Mesothelial cell of epicardium (in vitro differentiated cells): ENCODE measurements at regions not wholly inside any gene's neighbourhood (a gene's known extent, or its start where the extent isn't known, plus 50 kb on each side); places are given as distances from the start of the nearest gene placed in this dataset.
"Not testable (repeated sequence)": the region's sequence is repeated elsewhere in the genome, so short reads cannot be mapped to it uniquely, and the experiment has no call there.

Experiments used
- DNase-seq, 2 experiments: peaks; one replicate each; pipeline ENCODE4 v3.0.0; 2021; ENCODE audit warnings: low spot score in 2 of 2; ENCODE audit not compliant: unreplicated experiment in 2 of 2
- H3K27ac Mint-ChIP-seq: 2 replicates; pipeline ENCODE4 v1.8.0; 2021; ENCODE audit warnings: mixed read lengths
- H3K27me3 Mint-ChIP-seq: 2 replicates; pipeline ENCODE4 v1.8.0; 2021; ENCODE audit warnings: low read depth, mixed read lengths
- H3K36me3 Mint-ChIP-seq: 2 replicates; pipeline ENCODE4 v1.8.0; 2021; ENCODE audit warnings: mixed read lengths
- H3K4me1 Mint-ChIP-seq: 2 replicates; pipeline ENCODE4 v1.8.0; 2021; ENCODE audit warnings: mixed read lengths
- H3K4me3 Mint-ChIP-seq: 2 replicates; pipeline ENCODE4 v1.8.0; 2021; ENCODE audit warnings: mild to moderate bottlenecking, moderate library complexity, mixed read lengths
- H3K9me3 Mint-ChIP-seq: 2 replicates; pipeline ENCODE4 v1.8.0; 2021; ENCODE audit warnings: mixed read lengths
- CTCF ChIP-seq: fragments of 200-600 bp; sonication (generic); IDR thresholded peaks from one replicate; pipeline ENCODE4 v1.5.0; 2021; ENCODE audit warnings: antibody characterized with exemption; ENCODE audit not compliant: unreplicated experiment

DNA sequence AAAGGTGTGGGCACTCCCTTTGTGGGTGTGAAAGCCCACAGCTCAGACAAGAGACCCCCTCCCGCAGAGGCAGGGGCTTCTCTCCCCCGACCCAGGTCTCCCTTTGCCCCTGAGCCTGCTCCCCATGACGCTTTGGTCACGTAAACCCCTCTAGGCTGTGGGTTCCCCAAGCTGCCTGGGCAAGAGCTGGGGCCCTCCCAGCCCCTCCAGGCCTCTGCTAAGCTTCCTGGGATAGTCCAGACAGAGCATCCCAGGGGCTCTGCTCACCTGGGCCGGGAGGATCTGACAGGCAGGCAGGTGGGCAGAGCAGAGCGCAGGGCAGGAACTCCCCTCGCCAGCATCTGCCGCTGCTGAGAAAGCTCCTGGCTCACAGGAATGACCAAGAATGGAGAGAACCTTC lies 177.3 kb downstream of the BANP start:
- Mint-ChIP-seq H3K27me3 (no peaks in the 10 kb centered on the region), H3K36me3 (no peaks in the 10 kb centered on the region), H3K27ac (no peak overlapping the region), H3K9me3 (no peaks in the 10 kb centered on the region), H3K4me3 (no peak overlapping the region), H3K4me1 (peaks cover 12% of the 10 kb centered on the region)
- no peak for TF ChIP-seq CTCF
- no peak for DNase-seq

GRCh38 chr16:88129133-88129532 lies 177.9 kb downstream of the BANP start:
- H3K4me1 Mint-ChIP-seq = peaks cover 13% of the 10 kb centered on the region
- not testable (repeated sequence) for H3K9me3 Mint-ChIP-seq, H3K27me3 Mint-ChIP-seq, H3K27ac Mint-ChIP-seq, H3K36me3 Mint-ChIP-seq, DNase-seq, H3K4me3 Mint-ChIP-seq

GRCh38 chr16:88130016-88130415 lies 178.8 kb downstream of the BANP start:
- no peaks in the 10 kb centered on the region for H3K9me3 Mint-ChIP-seq
- H3K4me3 Mint-ChIP-seq = no peak overlapping the region
- no peak overlapping the region for H3K27ac Mint-ChIP-seq
- no peak for TF ChIP-seq CTCF
- no peaks in the 10 kb centered on the region for H3K27me3 Mint-ChIP-seq
- H3K4me1 Mint-ChIP-seq = peaks cover 19% of the 10 kb centered on the region
- no peaks in the 10 kb centered on the region for H3K36me3 Mint-ChIP-seq
- no peak for DNase-seq

DNA sequence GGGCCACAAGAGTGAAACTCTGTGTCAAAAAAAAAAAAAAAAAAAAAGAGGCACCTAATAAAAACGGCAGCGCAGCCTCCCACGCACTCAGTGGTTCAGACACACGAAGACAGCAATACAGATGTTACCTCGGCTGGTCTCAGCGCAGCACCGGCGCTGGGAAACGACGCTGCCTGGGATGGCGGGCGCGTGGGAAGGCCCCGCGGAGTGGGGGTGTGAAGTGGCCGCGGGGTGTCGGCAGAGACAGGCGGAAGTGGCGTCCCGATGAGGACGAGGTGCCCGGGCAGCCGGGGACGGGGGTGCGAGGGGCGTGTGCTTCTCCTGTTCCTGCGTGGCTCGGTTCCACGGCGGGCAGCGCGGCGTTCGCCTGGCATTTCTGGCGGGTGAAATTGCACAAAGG lies 179.4 kb downstream of the BANP start:
- no peak overlapping the region for H3K4me3 Mint-ChIP-seq
- peaks cover 23% of the 10 kb centered on the region for H3K4me1 Mint-ChIP-seq
- no peaks in the 10 kb centered on the region for H3K9me3 Mint-ChIP-seq
- no peaks in the 10 kb centered on the region for H3K36me3 Mint-ChIP-seq
- DNase-seq = no peak
- H3K27me3 Mint-ChIP-seq = no peaks in the 10 kb centered on the region
- no peak for TF ChIP-seq CTCF
- no peak overlapping the region for H3K27ac Mint-ChIP-seq

DNA sequence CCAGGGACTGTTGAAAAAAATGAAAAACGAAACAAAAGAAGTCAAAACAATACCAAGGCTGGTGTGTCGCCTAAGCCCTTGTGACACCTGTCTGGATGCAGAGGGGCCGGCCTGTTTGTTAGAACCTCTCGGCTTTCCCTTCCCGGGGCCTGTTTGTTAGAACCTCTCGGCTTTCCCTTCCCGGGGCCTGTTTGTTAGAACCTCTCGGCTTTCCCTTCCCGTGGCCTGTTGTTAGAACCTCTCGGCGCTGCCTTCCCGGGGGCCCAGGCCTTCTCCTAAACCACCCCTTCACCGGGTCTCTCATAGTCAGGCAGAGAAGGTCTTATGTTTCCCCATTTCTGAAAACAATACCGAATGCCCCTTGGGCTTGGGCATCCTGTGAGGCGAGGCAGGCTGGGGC lies 180.0 kb downstream of the BANP start:
- TF ChIP-seq CTCF = no peak
- Mint-ChIP-seq H3K9me3 (no peaks in the 10 kb centered on the region), H3K27me3 (no peaks in the 10 kb centered on the region), H3K27ac (no peak overlapping the region), H3K4me3 (no peak overlapping the region), H3K36me3 (no peaks in the 10 kb centered on the region), H3K4me1 (peaks cover 21% of the 10 kb centered on the region)
- DNase-seq = no peak

- Mint-ChIP-seq H3K9me3 (no peaks in the 10 kb centered on the region), H3K4me3 (no peak overlapping the region), H3K27me3 (no peaks in the 10 kb centered on the region), H3K36me3 (no peaks in the 10 kb centered on the region), H3K27ac (no peak overlapping the region), H3K4me1 (peaks cover 21% of the 10 kb centered on the region)
- TF ChIP-seq CTCF = no peak
- DNase-seq = no peak
These were observed 180.7 kb downstream of the BANP start for GRCh38 chr16:88131966-88132365.
